WI38 (cell line): ENCODE measurements at regions not wholly inside any gene's neighbourhood (a gene's known extent, or its start where the extent isn't known, plus 50 kb on each side); places are given as distances from the start of the nearest gene placed in this dataset.

Source experiments
- H3K4me3 ChIP-seq: 2 replicates; pipeline ENCODE4 v1.5.1; 2011; ENCODE audit warnings: low read depth, mild to moderate bottlenecking, control low read depth, low read length
- TF ChIP-seq, protein P1 (sequence below): IDR thresholded peaks from 2 replicates; pipeline ENCODE4 v1.5.1; 2012; ENCODE audit warnings: low read depth, mild to moderate bottlenecking, control low read depth, low read length

DNA sequence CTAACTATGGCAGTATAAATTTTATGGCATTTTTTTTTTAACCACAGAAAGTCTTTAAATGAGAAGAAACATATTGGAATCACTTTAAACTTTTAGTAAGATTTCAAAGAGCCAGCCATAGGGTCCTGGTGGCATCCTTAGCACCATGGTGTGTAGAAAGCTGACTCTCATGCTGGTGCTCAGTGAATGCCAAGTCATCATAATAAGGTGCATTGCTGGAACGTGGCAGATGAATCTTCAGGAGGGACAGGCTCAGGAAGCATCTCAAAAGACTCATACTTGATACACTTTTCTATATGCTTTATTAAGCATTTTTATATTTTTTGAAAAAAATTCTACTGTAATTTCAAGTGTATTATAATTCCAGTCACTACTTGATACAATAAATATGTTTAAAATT lies 274.2 kb downstream of the ZIC4 start:
- H3K4me3 ChIP-seq, result no peak overlapping the region

DNA sequence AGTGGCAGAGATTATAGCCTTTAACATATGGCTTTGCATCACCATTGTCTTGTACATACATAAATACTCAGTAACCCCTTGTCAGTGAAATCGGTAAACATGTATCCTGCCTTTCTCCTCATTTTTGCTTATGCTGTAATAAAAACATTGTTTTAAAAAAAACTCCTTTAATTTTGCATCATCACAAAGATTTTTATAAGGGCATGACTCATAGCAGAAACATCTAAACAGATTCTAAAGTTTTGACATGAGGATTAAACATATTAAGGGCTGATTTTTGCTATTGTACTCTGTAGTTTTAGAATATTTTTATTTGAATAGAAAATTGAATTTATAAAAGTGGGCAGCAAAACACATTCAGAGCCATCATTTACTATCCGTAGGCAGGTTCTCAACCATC lies 275.9 kb downstream of the ZIC4 start:
- H3K4me3 ChIP-seq, result no peak overlapping the region
- TF ChIP-seq, protein P1, sequence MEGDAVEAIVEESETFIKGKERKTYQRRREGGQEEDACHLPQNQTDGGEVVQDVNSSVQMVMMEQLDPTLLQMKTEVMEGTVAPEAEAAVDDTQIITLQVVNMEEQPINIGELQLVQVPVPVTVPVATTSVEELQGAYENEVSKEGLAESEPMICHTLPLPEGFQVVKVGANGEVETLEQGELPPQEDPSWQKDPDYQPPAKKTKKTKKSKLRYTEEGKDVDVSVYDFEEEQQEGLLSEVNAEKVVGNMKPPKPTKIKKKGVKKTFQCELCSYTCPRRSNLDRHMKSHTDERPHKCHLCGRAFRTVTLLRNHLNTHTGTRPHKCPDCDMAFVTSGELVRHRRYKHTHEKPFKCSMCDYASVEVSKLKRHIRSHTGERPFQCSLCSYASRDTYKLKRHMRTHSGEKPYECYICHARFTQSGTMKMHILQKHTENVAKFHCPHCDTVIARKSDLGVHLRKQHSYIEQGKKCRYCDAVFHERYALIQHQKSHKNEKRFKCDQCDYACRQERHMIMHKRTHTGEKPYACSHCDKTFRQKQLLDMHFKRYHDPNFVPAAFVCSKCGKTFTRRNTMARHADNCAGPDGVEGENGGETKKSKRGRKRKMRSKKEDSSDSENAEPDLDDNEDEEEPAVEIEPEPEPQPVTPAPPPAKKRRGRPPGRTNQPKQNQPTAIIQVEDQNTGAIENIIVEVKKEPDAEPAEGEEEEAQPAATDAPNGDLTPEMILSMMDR, result no peak

More for the DNA sequence above, 274.2 kb downstream of the ZIC4 start:
- TF ChIP-seq, protein P1, result no peak

DNA sequence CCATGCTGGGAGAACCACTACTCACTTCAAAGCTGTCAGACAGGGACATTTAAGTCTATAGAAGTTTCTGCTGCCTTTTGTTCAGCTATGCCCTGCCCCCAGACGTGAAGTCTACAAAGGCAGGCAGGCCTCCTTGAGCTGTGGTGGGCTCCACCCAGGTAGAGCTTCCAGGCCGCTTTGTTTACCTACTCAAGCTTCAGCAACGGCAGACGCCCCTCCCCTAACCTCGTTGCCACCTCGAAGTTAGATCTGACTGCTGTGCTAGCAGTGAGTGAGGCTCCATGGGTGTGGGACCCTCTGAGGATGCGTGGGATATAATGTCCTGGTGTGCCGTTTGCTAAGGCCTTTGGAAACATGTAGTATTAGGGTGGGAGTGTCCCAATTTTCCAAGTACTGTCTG lies 276.7 kb downstream of the ZIC4 start:
- H3K4me3 ChIP-seq, result no peak overlapping the region
- TF ChIP-seq, protein P1, result no peak

- TF ChIP-seq, protein P1, result no peak
- H3K4me3 ChIP-seq, result no peak overlapping the region
These were observed 284.0 kb downstream of the ZIC4 start for GRCh38 chr3:147122350-147122749.

DNA sequence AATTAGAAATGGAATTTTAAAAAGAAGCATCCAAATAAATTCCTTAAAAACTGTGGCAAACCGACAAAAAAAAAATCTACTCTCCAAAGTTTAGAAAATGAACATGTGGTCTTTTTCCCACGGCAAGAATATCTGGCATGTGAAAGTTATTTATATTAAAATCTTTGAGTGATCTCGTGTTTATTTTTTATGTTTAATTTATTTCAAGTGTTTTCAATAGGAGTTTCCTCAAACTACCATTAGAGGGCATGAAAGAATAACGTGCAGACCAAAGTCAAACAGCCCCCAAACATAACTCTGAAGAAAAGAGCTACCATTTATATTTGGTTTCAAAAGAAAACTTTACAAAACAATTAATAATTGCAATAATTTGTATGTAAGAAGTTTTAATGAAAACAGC lies 286.4 kb downstream of the ZIC4 start:
- no peak overlapping the region for H3K4me3 ChIP-seq
- TF ChIP-seq, protein P1, result no peak

DNA sequence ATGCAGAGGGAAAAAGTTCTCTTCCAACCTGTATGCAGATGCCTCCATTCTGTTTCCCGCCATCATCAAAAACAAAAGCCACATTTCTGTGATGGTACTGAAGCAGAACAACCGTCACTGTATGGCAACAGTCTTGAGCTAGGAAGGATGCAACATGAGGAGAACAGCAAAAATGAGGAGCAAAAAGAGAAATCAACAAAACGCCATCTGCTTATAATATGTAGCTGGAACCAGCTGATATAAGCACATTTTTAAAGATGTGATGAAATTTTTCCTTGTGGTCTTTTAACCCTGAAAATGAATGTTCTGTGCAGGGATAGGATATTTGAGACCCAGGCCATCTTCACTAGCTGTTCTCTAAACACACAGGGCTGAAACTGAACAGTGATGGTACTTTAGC lies 287.0 kb downstream of the ZIC4 start:
- TF ChIP-seq, protein P1, result no peak
- no peak overlapping the region for H3K4me3 ChIP-seq

DNA sequence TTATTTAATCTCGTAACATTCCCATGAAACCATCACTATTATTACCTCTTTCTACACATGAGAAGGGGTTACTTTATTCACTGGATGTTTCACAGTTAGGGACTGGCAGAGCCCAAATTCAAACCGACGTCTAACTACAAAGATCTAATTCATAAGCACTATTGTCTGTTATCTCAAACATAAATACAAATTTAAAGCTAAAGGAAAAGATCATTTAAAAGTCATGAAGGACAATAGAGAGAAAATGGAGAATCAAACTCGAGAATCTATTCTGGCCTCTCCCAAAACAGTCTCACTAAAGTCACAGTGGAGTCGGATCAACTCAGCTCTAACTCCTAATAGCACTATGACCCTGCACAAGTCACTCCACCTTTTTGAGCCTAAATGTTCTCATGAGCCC lies 287.7 kb downstream of the ZIC4 start:
- no peak overlapping the region for H3K4me3 ChIP-seq
- TF ChIP-seq, protein P1, result no peak
